GM23248 (cell line): ENCODE measurements at regions not wholly inside any gene's neighbourhood (a gene's known extent, or its start where the extent isn't known, plus 50 kb on each side); places are given as distances from the start of the nearest gene placed in this dataset.

Experiments
- EZH2 ChIP-seq: fragments of 200-600 bp; sonication (generic); IDR thresholded peaks from 2 replicates; pipeline ENCODE4 v1.6.1; 2018; ENCODE audit warnings: antibody characterized with exemption, mild to moderate bottlenecking; ENCODE audit not compliant: insufficient read depth, poor library complexity, severe bottlenecking
- EZH2phosphoT487 ChIP-seq: fragments of 200-600 bp; sonication (generic); IDR thresholded peaks from 2 replicates; pipeline ENCODE4 v1.6.1; 2018; ENCODE audit warnings: antibody characterized with exemption, moderate library complexity, mild to moderate bottlenecking, low read depth; ENCODE audit not compliant: insufficient read depth

GRCh38 chr16:65837464-65837863, 529.0 kb upstream of the CDH5 start:
- TF ChIP-seq EZH2 (no peak), EZH2phosphoT487 (no peak)
